GM12878 (cell line): ENCODE measurements at regions not wholly inside any gene's neighbourhood (a gene's known extent, or its start where the extent isn't known, plus 50 kb on each side); places are given as distances from the start of the nearest gene placed in this dataset.

ENCODE experiments used
- ATAC-seq: fragments of 200-7000 bp; cut with Tn5 transposase; 3 replicates; pipeline ENCODE4 v1.9.1; 2020; ENCODE audit warnings: mild to moderate bottlenecking, moderate library complexity
- BruUV-seq: library from RNA; stranded (reverse); fragments of 400-500 nt; replicated peaks from 2 replicates; lab custom pipeline; 2021; lab: Mats Ljungman, UMichigan
- CTCF ChIA-PET: fragments of 300-600 bp; sonication (Branson Sonifier 250); formaldehyde crosslinking; extraction: SDS; loops from one replicate; lab custom pipeline; 2021; ENCODE audit warnings: inconsistent platforms; lab: Yijun Ruan, JAX
- POLR2A ChIA-PET: fragments of 350-600 bp; formaldehyde crosslinking; extraction: SDS; loops from one replicate; lab custom pipeline; 2021; ENCODE audit warnings: inconsistent platforms; lab: Charles Lee
- RAD21 ChIA-PET: fragments of 300-600 bp; sonication (Branson Sonifier 250); formaldehyde crosslinking; loops from one replicate; lab custom pipeline; 2023; ENCODE audit warnings: antibody characterized with exemption; ENCODE audit not compliant: unreplicated experiment; lab: Charles Lee
- SMC1A ChIA-PET: fragments of 300-600 bp; sonication (Branson Sonifier 250); formaldehyde crosslinking; loops from one replicate; lab custom pipeline; 2023; ENCODE audit not compliant: unreplicated experiment, uncharacterized antibody; lab: Charles Lee
- DNase-seq: peaks from one replicate; pipeline ENCODE4 v3.0.0-alpha.2; 2011; ENCODE audit warnings: low read depth, low spot score
- FAIRE-seq: peaks from 3 replicates; lab custom pipeline; 2011; peaks lifted over from hg19 to GRCh38; lab: Jason Lieb, UNC
- H2AFZ ChIP-seq: 2 replicates; pipeline ENCODE4 v1.6.0; 2011; ENCODE audit warnings: low read depth, low read length, control low read depth; ENCODE audit not compliant: control insufficient read depth
- H3K27ac ChIP-seq: 2 replicates; pipeline ENCODE4 v1.5.1; 2011; ENCODE audit warnings: control low read depth; ENCODE audit not compliant: control insufficient read depth, insufficient read depth
- H3K27me3 ChIP-seq, 2 experiments: replicated peaks in 1 of 2; 2 replicates each; pipeline versions ENCODE4 v1.6.0 to v1.6.1; 2011; ENCODE audit warnings: low read length in 1 of 2; ENCODE audit not compliant: control insufficient read depth in 2 of 2, insufficient read depth in 2 of 2
- H3K36me3 ChIP-seq, 2 experiments: 2 replicates each; pipeline ENCODE4 v1.5.1; 2011; ENCODE audit warnings: low read length in 1 of 2; ENCODE audit not compliant: control insufficient read depth in 2 of 2, insufficient read depth in 2 of 2
- H3K4me1 ChIP-seq: 2 replicates; pipeline ENCODE4 v1.6.1; 2011; ENCODE audit warnings: mild to moderate bottlenecking, low read length, moderate library complexity, mixed read lengths; ENCODE audit not compliant: control insufficient read depth, insufficient read depth
- H3K4me2 ChIP-seq: 2 replicates; pipeline ENCODE4 v1.6.0; 2011; ENCODE audit warnings: control low read depth; ENCODE audit not compliant: control insufficient read depth, insufficient read depth
- H3K4me3 ChIP-seq: fragments of 200-600 bp; sonication (generic); 2 replicates; pipeline ENCODE4 v1.5.1; 2016
- H3K79me2 ChIP-seq: 2 replicates; pipeline ENCODE4 v1.6.0; 2011; ENCODE audit warnings: low read length; ENCODE audit not compliant: control insufficient read depth, insufficient read depth
- H3K9ac ChIP-seq: 2 replicates; pipeline ENCODE4 v1.8.0; 2011; ENCODE audit warnings: low read length, control low read depth, mixed read lengths; ENCODE audit not compliant: control insufficient read depth, insufficient read depth
- H3K9me3 ChIP-seq: replicated peaks from 3 replicates; pipeline ENCODE4 v1.5.1; 2011; ENCODE audit warnings: mild to moderate bottlenecking, low read length; ENCODE audit not compliant: control insufficient read depth, insufficient read depth
- H4K20me1 ChIP-seq: 2 replicates; pipeline ENCODE4 v1.6.0; 2011; ENCODE audit not compliant: control insufficient read depth, insufficient read depth
- BCL11A ChIP-seq: IDR thresholded peaks from 2 replicates; pipeline ENCODE4 v1.6.1; 2011; ENCODE audit warnings: low read depth, low read length
- CHD4 ChIP-seq: fragments of 200-600 bp; sonication (generic); IDR thresholded peaks from 2 replicates; pipeline ENCODE4 v1.6.1; 2016; ENCODE audit warnings: mild to moderate bottlenecking
- SMC3 ChIP-seq: IDR thresholded peaks from 2 replicates; pipeline ENCODE4 v1.6.1; 2011; ENCODE audit warnings: low read length, improper control_type of control experiment, borderline replicate concordance
- TCF3 ChIP-seq: IDR thresholded peaks from 2 replicates; pipeline ENCODE4 v1.6.1; 2012; ENCODE audit warnings: low read depth, mild to moderate bottlenecking, low read length, borderline replicate concordance; ENCODE audit not compliant: insufficient read depth
- WRNIP1 ChIP-seq: IDR thresholded peaks from 2 replicates; pipeline ENCODE4 v1.6.1; 2011; ENCODE audit warnings: low read depth, low read length, improper control_type of control experiment, borderline replicate concordance
- WGBS: methylation state at CpG from one replicate; pipeline ENCODE4 v1.1.6; 2016; ENCODE audit warnings: low lambda C conversion rate; ENCODE audit not compliant: insufficient replicate concordance, insufficient coverage; ENCODE audit errors: missing lambda C conversion rate; 5-methylcytosine and 5-hydroxymethylcytosine counted together
- in situ Hi-C: fragments of 300-500 bp; cut with MboI; formaldehyde crosslinking; loops from 9 replicates; pipeline ENCODE4 v1.14.3; 2018; ENCODE audit warnings: mixed read lengths
- intact Hi-C: fragments of 100-400 bp; cut with micrococcal nuclease; formaldehyde crosslinking; loops from one replicate; pipeline ENCODE4 v1.14.2; 2022; ENCODE audit not compliant: unreplicated experiment
- TF ChIP-seq, protein P1 (sequence below): fragments of 450-650 bp; IDR thresholded peaks from 2 replicates; pipeline ENCODE4 v1.6.1; 2017; ENCODE audit warnings: antibody characterized with exemption, mild to moderate bottlenecking, moderate library complexity
- TF ChIP-seq, protein P2 (sequence below): fragments of 450-650 bp; IDR thresholded peaks from 2 replicates; pipeline ENCODE4 v1.6.1; 2017; ENCODE audit warnings: low read depth, mild to moderate bottlenecking, moderate library complexity
- TF ChIP-seq, protein P3 (sequence below), 3 experiments: IDR thresholded peaks in 2 of 3; conservative IDR thresholded peaks in 1 of 3; 2 replicates each; pipeline ENCODE4 v1.5.1; 2011; ENCODE audit warnings: low read depth in 3 of 3, low read length in 3 of 3, mild to moderate bottlenecking in 3 of 3, control low read depth in 2 of 3, moderate library complexity in 2 of 3, inconsistent platforms in 1 of 3, mixed read lengths in 1 of 3; ENCODE audit not compliant: control insufficient read depth in 2 of 3, insufficient read depth in 1 of 3; ENCODE audit errors: extremely low read depth in 1 of 3

DNA sequence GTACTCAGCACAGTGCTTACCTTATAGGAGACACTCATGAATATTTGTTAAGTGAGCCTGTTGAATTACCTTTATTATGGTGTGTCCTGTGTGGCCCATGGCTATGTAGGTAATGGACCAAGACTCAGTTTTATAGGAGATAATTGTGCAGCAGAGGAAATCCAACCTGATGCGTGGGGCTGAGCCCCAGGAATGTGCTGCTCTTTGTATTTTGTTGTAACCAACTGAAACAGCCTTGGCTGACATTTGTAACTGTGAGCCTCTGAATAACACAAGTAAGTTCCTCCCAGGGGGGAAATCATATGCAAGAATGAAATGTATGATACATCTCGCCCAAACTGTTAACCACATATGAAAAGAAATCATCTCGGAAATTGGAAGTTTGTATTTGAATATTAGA, 364.2 kb upstream of the ZP4 start:
- WGBS = 2% methylated on average over 3 of the region's 3 CpGs
- H4K20me1 ChIP-seq = no peaks in the 10 kb centered on the region
- TF ChIP-seq, protein P1, sequence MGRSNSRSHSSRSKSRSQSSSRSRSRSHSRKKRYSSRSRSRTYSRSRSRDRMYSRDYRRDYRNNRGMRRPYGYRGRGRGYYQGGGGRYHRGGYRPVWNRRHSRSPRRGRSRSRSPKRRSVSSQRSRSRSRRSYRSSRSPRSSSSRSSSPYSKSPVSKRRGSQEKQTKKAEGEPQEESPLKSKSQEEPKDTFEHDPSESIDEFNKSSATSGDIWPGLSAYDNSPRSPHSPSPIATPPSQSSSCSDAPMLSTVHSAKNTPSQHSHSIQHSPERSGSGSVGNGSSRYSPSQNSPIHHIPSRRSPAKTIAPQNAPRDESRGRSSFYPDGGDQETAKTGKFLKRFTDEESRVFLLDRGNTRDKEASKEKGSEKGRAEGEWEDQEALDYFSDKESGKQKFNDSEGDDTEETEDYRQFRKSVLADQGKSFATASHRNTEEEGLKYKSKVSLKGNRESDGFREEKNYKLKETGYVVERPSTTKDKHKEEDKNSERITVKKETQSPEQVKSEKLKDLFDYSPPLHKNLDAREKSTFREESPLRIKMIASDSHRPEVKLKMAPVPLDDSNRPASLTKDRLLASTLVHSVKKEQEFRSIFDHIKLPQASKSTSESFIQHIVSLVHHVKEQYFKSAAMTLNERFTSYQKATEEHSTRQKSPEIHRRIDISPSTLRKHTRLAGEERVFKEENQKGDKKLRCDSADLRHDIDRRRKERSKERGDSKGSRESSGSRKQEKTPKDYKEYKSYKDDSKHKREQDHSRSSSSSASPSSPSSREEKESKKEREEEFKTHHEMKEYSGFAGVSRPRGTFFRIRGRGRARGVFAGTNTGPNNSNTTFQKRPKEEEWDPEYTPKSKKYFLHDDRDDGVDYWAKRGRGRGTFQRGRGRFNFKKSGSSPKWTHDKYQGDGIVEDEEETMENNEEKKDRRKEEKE = no peak
- TF ChIP-seq, all 136 proteins: peak for 0
- Histone ChIP-seq H3K27ac (no peak overlapping the region), H3K9ac (no peak overlapping the region), H3K9me3 (no peaks in the 10 kb centered on the region), H3K27me3 (no peaks in the 10 kb centered on the region), H3K79me2 (no peaks in the 10 kb centered on the region), H3K4me3 (no peak overlapping the region), H3K4me2 (no peak overlapping the region), H3K36me3 (no peaks in the 10 kb centered on the region), H3K4me1 (no peaks in the 10 kb centered on the region), H2AFZ (no peak overlapping the region)
- intact Hi-C loops (loop anchor here (5.0 kb wide), 1 partner anchor 403 kb away; no protein-coding TSS in a partner anchor), in situ Hi-C loops (no loop called here)
- RAD21 ChIA-PET = no interaction called here
- POLR2A ChIA-PET = no interaction called here
- no peak for ATAC-seq
- CTCF ChIA-PET = interaction anchor here (0.6 to 1.5 kb wide), 7 partner anchors 8 to 391 kb away, joined by 3 to 4 read pairs (median 3); no protein-coding TSS in a partner anchor
- FAIRE-seq = no peak
- BruUV-seq = no TSS peak
- SMC1A ChIA-PET = interaction anchor here (0.9 to 1.2 kb wide), 2 partner anchors 34 to 403 kb away, joined by 3 read pairs; no protein-coding TSS in a partner anchor
- DNase-seq = no peak

DNA sequence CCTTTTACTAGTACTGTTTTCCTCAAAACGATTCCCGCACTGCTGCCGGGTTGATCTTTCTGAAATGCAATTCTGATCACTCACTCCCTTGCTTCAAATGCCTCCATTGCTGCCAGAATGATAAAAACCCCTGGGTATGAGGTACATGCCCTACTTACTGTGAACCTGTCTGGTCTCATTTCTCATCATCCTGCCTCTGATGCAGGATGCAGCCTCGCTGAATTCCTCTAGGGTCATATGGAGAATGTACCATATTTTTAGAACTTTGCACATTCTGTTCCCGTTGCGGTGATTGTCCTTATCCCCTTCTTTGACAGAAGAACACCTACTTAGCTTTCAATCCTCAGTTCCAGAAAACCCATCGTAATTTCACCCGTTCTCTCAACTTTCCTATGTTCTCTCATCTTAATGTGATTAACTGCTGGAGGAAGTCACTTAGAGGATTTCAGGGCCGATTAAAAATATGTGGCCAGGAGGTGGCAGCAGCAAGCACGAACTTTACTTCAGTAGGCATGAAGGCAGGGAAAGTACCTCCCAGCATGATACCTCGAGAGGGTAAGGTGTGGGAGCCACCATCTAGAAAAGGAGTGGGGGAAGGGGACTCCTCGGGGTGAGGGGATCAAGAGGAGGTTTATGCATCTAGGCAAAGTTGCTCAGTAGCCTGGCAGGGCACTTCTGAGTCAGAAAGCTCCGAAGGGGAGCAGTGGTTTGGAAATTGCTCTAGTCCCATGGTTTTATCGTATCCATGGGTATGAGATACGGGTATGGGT, 361.5 kb upstream of the ZP4 start:
- SMC1A ChIA-PET = interaction anchor here (1.3 to 1.8 kb wide), 3 partner anchors 13 to 133 kb away, joined by 3 to 7 read pairs (median 4); no protein-coding TSS in a partner anchor
- Histone ChIP-seq H3K4me3 (no peak overlapping the region), H3K9ac (no peak overlapping the region), H4K20me1 (no peaks in the 10 kb centered on the region), H3K9me3 (no peaks in the 10 kb centered on the region), H3K36me3 (no peaks in the 10 kb centered on the region), H3K27me3 (no peaks in the 10 kb centered on the region), H3K4me2 (no peak overlapping the region), H3K27ac (no peak overlapping the region), H2AFZ (no peak overlapping the region), H3K4me1 (no peaks in the 10 kb centered on the region), H3K79me2 (no peaks in the 10 kb centered on the region)
- ATAC-seq = peak; percentile 97
- POLR2A ChIA-PET = no interaction called here
- WGBS = 32% methylated on average over 15 of the region's 15 CpGs
- FAIRE-seq = no peak
- in situ Hi-C loops (no loop called here), intact Hi-C loops (loop anchor here (5.0 kb wide), 1 partner anchor 400 kb away; no protein-coding TSS in a partner anchor)
- DNase-seq = no peak
- CTCF ChIA-PET = interaction anchor here (0.7 to 4.8 kb wide), 8 partner anchors 9 to 389 kb away, joined by 3 to 24 read pairs (median 3); no protein-coding TSS in a partner anchor
- RAD21 ChIA-PET = no interaction called here
- BruUV-seq = no TSS peak
- TF ChIP-seq WRNIP1 (no peak), SMC3 (peak; percentile 45; the same call in 1 of the 2 replicates), TCF3 (no peak), BCL11A (no peak), CHD4 (no peak)
- TF ChIP-seq, protein P2, sequence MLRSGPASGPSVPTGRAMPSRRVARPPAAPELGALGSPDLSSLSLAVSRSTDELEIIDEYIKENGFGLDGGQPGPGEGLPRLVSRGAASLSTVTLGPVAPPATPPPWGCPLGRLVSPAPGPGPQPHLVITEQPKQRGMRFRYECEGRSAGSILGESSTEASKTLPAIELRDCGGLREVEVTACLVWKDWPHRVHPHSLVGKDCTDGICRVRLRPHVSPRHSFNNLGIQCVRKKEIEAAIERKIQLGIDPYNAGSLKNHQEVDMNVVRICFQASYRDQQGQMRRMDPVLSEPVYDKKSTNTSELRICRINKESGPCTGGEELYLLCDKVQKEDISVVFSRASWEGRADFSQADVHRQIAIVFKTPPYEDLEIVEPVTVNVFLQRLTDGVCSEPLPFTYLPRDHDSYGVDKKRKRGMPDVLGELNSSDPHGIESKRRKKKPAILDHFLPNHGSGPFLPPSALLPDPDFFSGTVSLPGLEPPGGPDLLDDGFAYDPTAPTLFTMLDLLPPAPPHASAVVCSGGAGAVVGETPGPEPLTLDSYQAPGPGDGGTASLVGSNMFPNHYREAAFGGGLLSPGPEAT = no peak
- TF ChIP-seq, protein P3, sequence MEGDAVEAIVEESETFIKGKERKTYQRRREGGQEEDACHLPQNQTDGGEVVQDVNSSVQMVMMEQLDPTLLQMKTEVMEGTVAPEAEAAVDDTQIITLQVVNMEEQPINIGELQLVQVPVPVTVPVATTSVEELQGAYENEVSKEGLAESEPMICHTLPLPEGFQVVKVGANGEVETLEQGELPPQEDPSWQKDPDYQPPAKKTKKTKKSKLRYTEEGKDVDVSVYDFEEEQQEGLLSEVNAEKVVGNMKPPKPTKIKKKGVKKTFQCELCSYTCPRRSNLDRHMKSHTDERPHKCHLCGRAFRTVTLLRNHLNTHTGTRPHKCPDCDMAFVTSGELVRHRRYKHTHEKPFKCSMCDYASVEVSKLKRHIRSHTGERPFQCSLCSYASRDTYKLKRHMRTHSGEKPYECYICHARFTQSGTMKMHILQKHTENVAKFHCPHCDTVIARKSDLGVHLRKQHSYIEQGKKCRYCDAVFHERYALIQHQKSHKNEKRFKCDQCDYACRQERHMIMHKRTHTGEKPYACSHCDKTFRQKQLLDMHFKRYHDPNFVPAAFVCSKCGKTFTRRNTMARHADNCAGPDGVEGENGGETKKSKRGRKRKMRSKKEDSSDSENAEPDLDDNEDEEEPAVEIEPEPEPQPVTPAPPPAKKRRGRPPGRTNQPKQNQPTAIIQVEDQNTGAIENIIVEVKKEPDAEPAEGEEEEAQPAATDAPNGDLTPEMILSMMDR (IDR thresholded peaks at IDR 0.05 in 2 of 3, conservative IDR thresholded peaks at IDR 0.05 in 1 of 3; ENCODE audit: control insufficient read depth in 2 of 3, extremely low read depth in 1 of 3, insufficient read depth in 1 of 3, low read depth in 3 of 3, low read length in 3 of 3) = peak; percentile 30 to 56 (median 53); a peak in 5 of 6 replicates
